ENCODE measurements at regions not wholly inside any gene's neighbourhood (a gene's known extent, or its start where the extent isn't known, plus 50 kb on each side); places are given as distances from the start of the nearest gene placed in this dataset.

GRCh38 chr13:22940090-22940710 lies 240.6 kb upstream of the SGCG start:
- TF ChIP-seq CTCF (IDR thresholded peaks at IDR 0.05) (no peak), ZFX (IDR thresholded peaks at IDR 0.05; ENCODE audit: borderline replicate concordance) (no peak)

Data from 22Rv1 (cell line).